HG03558 (cell line): ENCODE measurements at regions not wholly inside any gene's neighbourhood (a gene's known extent, or its start where the extent isn't known, plus 50 kb on each side); places are given as distances from the start of the nearest gene placed in this dataset.
"Not testable (repeated sequence)": the region's sequence is repeated elsewhere in the genome, so short reads cannot be mapped to it uniquely, and the experiment has no call there.

Experiments
- ATAC-seq: cut with Tn5 transposase; IDR thresholded peaks from one replicate; pipeline ENCODE4 v1.9.1; 2021; ENCODE audit warnings: moderate number of reproducible peaks; ENCODE audit not compliant: unreplicated experiment; ENCODE audit errors: extremely low read depth

GRCh38 chrX:3837211-3837610 is 123.8 kb upstream of the PRKX start:
- ATAC-seq, result not testable (repeated sequence)

GRCh38 chrX:3833761-3834542 is 120.5 kb upstream of the PRKX start:
- not testable (repeated sequence) for ATAC-seq

- ATAC-seq, result not testable (repeated sequence)
These were observed 116.6 kb upstream of the PRKX start for GRCh38 chrX:3830020-3830419.

GRCh38 chrX:3829041-3829531 is 115.6 kb upstream of the PRKX start:
- not testable (repeated sequence) for ATAC-seq

GRCh38 chrX:3828378-3829040 is 115.1 kb upstream of the PRKX start:
- not testable (repeated sequence) for ATAC-seq

- ATAC-seq, result not testable (repeated sequence)
These were observed 110.6 kb upstream of the PRKX start for GRCh38 chrX:3824008-3824407.

- ATAC-seq, result no peak
These were observed 106.7 kb upstream of the PRKX start for GRCh38 chrX:3820167-3820566.

- not testable (repeated sequence) for ATAC-seq
These were observed 104.0 kb upstream of the PRKX start for GRCh38 chrX:3817480-3817879.

GRCh38 chrX:3815896-3816664 is 102.6 kb upstream of the PRKX start:
- no peak for ATAC-seq

GRCh38 chrX:3811331-3812311 is 98.2 kb upstream of the PRKX start:
- ATAC-seq, result peak; percentile 13

GRCh38 chrX:3807906-3808305 is 94.5 kb upstream of the PRKX start:
- ATAC-seq, result no peak

- no peak for ATAC-seq
These were observed 93.2 kb upstream of the PRKX start for GRCh38 chrX:3806630-3807029.

- ATAC-seq, result no peak
These were observed 90.3 kb upstream of the PRKX start for GRCh38 chrX:3803713-3804112.

GRCh38 chrX:3803305-3803704 is 89.9 kb upstream of the PRKX start:
- ATAC-seq, result no peak

- ATAC-seq, result not testable (repeated sequence)
These were observed 82.0 kb upstream of the PRKX start for GRCh38 chrX:3795411-3795810.

- no peak for ATAC-seq
These were observed 78.0 kb upstream of the PRKX start for GRCh38 chrX:3791449-3791848.

- no peak for ATAC-seq
These were observed 75.2 kb upstream of the PRKX start for GRCh38 chrX:3788494-3789233.

GRCh38 chrX:3787856-3788255 is 74.4 kb upstream of the PRKX start:
- ATAC-seq, result no peak

- not testable (repeated sequence) for ATAC-seq
These were observed 72.4 kb upstream of the PRKX start for GRCh38 chrX:3785822-3786221.
